Astrocyte of the hippocampus (primary cell): ENCODE measurements at regions not wholly inside any gene's neighbourhood (a gene's known extent, or its start where the extent isn't known, plus 50 kb on each side); places are given as distances from the start of the nearest gene placed in this dataset.

Experiments used
- DNase-seq: peaks from one replicate; pipeline ENCODE4 v3.0.0; 2011; ENCODE audit warnings: low read depth, low spot score

DNA sequence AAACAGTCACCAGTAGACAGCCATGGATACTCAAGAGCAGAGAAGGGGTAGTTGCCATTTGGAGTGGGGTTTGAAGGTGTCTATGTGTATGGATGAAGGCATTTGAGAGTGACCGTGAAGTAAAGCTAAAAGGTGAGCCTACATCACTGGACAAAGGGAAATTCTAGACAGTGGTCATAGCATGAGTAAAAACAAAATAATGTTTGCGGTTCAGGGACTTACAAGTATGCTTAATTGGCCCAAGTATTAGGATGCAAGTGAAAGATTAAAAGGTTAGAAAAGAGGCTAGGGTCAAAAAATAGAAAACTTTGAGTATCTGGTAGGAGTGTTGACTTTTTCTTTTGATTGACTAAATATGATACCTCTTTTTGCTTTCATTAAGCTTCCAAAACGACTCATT, 238.1 kb upstream of the SLC8A1 start:
- DNase-seq, result no peak

DNA sequence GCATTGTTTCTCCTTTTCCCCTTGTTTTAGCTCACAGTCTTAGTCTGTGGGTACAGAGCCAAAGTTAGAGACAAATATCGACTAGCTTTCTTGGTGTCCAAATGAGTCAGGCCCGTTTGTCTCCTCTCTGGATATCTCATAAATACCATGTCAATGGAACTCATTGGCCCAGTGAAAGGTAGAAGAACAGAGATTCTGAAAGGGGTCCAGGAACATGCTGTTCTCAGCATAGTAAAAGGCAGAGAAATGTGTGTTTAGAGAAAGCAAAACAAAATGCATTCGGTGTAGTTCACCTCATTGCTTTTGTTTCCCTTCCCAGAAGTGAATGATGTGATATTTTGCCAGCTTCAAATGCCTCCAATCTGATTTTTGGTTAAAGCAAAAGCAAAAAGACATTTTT, 238.6 kb upstream of the SLC8A1 start:
- peak; percentile 25 for DNase-seq

DNA sequence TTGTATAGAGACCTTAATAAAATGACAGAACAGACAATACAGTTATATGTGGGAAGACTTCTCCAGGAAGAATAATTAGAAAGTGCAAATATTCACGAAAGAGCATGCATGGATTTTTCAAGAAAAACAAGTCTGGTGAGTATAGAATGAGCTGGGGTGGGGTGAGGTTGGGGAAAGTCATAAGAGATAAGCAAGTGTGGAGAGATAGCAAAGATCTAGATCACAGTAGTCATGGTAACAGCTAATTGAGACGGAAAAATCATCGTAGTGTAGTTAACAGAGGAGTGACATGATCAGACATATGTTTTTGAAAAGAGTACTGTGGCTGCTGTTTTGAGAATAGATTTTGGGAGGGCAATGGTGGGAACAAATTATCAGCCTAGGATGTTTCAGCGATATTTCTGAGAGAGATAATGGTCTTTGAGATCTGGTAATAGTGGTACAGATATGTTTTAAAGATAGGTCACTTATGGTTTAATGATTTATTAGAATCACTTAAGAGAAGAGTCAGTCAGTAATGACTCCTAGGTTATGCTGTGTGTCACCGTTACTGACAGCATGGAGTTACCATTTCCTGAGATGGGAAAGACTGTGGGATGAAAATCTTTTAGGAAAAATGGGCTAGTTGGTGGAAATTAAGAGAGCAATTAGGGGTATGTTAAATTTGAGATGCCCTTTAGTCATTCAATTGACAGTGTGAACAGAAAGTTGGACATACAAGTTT, 248.5 kb upstream of the SLC8A1 start:
- no peak for DNase-seq

DNA sequence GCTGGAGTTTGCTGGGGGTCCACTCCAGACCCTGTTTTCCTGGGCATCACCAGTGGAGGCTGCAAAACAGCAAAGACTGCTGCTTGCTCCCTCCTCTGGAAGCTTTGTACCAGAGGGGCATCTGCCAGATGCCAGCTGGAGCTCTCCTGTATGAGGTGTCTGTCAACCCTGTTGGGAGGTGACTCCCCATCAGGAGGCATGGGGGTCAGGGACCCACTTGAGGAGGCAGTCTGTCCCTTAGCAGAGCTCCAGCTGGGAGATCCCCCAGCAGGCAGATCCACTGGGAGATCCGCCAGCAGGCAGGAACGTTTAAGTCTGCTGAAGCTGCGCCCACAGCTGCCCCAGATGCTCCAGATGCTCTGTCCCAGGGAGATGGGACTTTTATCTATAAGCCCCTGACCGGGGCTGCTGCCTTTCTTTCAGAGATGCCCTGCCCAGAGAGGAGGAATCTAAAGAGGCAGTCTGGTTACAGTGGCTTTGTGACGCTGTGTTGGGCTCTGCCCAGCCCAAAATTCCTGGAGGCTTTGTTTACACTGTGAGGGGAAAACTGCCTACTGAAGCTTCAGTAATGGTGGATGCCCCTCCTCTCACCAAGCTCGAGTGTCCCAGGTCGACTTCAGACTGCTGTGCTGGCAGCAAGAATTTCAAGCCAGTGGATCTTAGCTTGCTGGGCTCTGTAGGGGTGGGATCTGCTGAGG, 260.5 kb upstream of the SLC8A1 start:
- peak; percentile 16 for DNase-seq

DNA sequence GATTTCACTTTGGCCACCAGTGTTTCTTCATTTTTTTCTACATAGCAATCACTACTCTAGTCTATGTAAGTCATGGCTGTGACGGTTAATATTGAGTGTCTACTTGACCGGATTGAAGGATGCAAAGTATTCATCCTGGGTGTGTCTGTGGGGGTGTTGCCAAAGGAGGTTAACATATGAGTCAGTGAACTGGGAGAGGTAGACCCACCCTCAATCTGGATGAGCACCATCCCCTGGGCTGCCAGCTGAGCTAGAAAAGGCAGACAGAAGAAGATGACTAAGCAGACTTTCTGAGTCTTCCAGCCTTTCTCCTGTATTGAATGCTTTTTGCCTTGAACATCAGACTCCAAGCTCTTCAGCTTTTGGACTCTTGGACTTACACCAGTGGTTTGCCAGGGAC, 265.0 kb upstream of the SLC8A1 start:
- peak; percentile 31 for DNase-seq

DNA sequence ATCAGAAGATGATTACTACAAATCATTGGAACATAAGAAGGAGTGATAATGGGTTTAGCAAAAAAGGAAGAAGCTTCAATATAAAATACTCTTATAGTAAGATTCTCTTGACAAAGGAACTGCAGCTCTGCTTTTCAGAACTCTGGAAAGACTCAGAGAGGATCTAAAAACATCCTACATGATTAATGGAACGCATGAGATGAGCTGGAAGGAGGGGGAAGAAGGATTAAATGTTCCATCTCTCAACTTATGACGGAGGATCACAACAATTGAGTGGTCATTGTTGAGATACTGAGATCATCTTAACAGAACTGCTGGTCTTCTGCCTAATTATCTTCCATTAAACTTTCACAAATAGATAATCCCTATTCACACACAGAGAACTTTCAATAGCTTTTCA, 267.5 kb upstream of the SLC8A1 start:
- no peak for DNase-seq

DNA sequence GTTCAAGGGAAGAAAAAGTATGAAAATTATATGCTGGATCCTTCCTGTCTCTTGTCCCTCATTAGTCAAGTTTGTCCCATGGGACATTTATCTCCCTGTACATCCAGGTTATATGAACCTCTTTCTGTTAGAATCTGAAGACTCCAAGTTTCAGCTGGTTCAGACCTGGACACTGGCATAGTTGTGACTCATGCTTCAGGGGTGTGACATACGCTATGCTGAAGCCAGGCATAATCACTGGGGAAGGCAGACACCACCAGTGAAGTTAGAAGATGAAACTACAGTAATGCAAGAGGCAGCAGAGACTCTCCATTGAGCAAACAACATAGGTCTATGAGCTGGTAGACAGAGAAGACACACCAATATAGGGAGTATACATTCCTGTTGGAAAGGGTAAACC, 269.7 kb upstream of the SLC8A1 start:
- DNase-seq, result peak; percentile 38

DNA sequence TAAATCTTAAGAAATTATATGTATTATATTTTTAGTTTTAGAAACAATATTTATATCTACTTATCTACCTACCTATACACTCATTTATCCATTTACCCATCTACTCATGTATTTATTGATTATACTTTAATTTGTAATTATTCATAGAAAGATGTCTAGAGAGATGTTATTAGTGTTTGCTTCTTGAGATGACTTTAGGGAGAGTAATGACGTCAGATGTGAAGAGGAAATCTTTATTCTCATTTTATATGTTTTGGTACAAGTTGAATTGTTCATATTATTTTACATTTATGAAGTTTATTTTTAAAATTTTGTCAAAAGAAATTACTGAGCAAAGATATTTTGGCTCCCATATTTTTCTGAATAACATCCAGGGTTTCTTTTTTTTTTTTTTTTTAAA, 271.3 kb upstream of the SLC8A1 start:
- no peak for DNase-seq

DNA sequence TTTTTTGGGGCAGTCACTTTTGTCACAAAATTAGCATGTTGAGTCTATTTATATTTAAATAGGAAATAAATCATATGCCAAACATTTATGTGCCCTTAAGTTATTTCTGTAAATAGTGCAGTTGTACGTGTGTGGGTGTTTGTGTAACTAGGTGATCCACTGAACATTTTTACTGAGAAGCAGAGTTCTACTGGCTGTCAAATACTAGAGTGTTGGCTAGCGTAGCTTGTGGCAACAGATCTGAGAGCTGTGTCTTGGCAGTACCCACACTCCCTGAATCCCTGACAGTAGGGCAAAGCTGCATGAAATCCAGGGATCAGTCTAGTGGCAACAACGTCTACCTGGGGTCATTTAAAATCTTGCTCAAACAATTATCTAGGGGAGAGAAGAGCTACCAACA, 273.1 kb upstream of the SLC8A1 start:
- DNase-seq, result no peak

DNA sequence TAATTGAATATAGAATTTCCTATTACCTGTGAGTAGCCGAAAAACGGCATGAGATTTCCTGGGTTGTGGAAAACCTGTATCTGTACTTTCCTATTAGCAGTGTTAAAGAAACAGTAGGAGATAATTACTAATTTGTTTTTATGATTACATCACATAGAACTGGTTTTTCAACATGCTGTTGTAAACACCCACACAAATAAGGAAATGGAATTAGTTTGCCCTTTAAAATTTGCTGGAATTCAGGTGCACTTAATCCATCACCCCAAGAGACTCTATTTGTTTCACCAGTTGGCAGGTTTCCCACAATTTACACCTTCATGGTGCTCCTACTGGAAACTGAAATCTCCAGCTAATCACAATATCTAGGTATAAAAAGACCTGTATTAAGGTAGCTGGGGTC, 274.1 kb upstream of the SLC8A1 start:
- no peak for DNase-seq

DNA sequence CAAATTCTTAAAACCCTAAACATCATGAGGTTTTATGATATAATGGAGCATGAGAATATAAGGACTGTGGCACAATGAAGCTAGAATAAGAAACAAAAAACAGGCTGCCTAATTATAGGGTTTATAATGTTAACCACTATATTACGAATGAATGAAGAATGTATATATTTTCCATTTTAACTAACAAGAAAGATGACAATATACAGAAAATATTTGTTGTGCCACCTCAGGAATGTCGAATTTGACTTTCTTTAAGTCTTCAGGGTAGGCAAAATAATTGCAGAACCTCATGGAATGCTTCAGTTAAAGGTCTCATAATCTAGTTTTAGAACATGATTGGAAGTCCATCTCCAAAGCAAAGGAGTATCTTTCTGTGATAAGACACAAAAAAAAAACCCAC, 282.9 kb upstream of the SLC8A1 start:
- DNase-seq, result peak; percentile 56

DNA sequence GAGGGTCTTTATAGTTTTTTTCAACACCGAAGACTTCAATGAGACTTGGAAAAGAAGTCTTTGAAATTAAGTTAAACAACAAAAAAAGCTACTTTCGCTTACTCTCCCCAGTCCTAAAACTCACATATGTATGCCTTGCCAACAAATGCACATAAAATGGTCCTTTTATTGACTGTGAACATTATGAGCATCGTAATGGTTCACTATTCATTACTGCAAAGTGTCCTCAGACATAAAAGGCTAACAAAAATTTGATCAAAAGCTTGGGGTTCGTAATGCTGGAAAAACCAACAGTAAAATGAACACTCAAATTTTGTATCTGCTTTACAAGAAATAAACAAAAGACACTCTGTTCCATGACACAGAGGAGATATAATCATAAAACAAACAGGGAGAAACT, 285.3 kb upstream of the SLC8A1 start:
- DNase-seq, result no peak

DNA sequence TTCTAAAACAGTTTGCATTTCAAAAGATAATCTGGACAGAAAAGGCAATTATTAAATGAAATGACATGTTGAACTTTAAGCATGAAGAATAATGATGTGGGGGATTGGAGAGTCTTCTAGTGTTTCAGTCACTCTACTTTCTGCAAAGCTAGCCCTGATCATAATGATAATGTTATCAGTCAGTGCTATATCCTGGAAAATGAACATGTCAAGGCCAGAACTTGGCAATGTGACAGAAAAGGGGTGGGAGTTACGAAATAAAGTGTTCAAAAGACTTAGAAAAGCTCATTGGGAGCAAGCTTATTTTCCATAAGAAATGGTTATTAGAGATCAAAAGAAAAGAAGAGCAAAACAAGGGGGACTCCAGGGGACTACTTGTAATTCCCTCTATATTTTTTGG, 288.5 kb upstream of the SLC8A1 start:
- no peak for DNase-seq

DNA sequence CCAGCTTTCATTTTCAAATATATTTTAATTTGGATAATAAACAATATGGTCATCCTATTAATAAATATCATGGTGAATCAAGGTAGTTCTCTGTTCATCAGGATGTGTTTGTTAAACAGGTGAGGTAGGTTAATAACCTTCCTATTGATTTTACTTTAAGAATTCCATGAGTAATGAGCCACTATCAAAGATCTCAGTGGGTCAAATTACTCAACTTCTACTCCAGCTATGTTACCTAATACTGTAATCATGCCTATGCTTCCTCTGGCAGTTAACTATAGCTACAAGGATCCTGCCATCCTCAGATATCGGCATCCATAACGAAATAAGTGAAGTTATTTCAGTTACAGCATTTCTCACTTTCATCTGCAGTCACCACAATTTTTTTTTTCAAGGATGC, 289.6 kb upstream of the SLC8A1 start:
- DNase-seq, result no peak

DNA sequence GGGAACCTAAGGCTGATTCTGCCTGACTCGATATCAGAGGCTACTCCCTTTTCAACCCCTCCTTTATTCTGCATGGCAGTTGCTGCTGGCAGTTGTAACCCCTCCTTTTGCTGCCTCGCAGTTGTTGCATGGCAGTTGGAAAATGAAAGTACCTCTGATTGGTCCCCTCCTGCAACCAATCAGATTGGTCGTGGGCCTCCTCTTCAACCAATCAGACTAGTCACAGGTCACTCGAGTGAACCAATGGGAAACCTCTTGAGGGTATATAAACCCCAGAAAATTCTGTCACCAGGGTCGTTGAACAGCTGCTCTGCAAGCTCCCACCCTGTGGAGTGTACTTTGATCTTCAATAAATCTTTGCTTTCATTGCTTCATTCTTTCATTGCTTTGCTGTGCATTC, 294.3 kb upstream of the SLC8A1 start:
- DNase-seq, result no peak

DNA sequence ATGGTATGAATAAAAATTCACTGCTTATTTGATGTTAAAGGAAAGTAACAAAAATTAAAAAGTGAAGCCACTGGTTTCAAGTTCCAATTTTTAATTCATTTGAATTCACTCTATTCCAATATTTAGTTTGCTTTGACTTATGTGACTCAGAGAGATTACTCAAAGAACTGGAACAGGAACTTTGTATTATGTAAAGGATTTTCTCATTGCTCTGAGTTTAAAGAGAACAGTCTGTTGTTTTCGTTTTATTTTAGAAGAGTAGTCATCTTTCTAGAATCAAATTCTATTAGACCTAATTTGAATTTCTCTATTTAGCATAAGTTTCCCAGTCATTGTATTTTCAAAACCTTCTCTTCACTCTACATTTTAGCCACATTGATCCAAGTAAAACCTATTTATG, 300.1 kb upstream of the SLC8A1 start:
- no peak for DNase-seq

DNA sequence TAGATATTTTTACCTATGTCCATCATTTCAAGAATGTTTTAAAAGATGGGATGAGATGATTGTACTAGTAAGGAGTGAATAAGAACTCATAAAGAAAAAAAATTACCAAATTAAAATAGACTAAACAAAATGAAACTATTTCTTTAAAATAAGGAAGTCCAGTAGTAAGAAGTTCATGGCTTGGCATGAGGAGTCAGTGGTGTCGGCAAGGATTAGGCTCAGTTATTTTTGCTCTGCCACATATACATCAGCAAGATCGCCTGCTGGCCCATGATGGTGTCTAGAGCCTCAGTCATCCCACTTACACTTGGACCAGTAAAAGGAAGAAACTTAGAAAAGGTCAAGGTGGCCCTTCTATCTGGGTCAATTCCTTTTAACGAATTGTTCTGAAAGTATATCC, 300.9 kb upstream of the SLC8A1 start:
- no peak for DNase-seq

DNA sequence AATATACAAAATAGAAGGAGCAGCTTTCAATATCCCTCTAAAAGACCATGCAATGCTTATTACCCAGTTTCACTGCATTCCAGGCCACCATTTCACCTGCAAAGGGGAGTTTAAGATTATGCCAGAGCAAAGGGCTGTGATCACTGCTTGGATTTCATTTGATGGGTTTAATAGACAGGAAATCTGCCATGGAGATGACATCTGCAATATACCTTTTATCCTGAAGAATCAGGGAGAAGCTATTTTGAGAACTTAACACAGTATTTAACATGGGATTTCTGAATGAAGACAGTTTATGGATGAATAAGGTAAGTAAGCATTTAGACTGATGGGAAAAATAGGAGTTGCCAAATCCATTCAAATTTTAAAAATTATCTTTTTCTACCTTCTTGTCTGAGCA, 303.0 kb upstream of the SLC8A1 start:
- DNase-seq, result no peak

DNA sequence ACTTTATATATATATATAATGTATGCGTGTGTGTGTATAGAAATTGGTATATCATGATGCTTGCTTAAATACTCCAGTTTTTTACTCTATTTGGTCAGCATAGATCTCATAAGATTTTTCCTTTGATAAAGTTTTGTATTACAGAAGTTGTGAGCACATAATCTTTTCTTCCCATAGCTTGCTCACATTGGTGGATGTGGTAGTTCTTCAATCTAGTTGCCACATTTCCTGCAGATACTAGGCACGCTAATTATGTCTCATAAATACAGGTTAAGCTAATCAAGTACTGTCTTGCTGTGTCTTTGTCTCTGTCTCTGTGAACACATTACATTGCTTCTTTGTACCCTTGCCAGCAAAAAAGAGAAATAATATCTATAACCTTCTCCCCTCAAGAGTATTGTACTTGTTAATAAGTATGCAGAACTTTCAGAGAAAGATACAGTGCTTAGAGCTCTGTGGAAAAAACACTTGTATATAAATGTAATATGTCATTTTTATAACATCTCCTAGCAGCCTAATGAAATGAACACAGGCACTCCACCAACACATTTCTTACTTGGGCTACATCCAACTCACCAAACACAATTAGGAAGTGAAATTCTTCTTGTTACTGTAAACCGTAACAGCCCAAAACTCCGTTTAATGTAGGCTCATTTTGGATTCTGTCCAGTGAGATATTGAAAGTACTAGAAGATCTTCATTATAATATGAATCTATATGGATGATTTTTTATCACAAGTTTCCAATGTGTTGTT, 306.7 kb upstream of the SLC8A1 start:
- DNase-seq, result peak; percentile 18

DNA sequence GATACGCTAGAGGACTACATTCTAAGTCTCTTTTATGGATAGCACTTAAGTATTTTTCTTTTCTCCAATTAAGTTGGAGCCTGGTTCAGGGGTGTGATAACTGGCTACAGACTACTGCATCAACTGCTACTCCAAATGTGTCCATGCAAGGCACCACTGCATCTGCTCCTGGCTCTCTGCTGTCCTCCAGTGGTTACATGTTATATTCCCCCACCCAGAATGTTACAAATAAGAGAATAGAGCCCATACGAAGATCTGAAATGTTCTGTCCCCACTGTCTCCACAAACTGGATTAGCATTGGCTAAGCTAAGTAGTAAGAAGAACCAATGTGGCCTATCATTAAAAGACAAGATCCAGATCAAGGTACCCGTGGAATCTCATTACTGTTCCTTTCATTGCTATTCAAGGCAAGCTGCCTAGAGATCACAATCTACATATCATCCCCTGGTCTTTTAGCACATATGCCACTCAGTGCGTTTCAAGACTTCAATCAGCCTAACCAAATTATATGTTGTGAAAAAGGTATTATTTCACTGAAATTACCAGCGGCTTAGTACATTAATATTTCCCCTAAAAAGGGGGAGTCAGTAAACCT, 308.3 kb upstream of the SLC8A1 start:
- peak; percentile 68 for DNase-seq

DNA sequence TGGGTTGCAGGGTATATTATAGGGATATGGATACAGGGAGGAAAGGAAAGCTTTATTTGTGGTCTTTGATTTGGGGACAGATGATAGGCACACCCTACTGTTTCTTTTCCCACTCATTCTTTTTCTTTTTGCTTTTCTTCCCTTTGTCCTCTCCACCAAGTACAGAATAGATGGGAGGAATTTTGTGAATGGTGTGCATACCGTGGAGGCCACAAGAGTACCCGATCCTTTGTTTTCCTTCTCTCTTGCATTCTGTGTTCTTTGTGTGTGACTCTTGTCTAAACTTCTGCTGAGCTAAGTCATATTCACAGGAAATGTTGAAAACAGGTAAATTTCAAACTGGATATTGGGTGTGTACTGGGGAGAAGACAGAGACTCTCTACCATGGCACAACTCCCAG, 321.4 kb upstream of the SLC8A1 start:
- DNase-seq, result peak; percentile 6

DNA sequence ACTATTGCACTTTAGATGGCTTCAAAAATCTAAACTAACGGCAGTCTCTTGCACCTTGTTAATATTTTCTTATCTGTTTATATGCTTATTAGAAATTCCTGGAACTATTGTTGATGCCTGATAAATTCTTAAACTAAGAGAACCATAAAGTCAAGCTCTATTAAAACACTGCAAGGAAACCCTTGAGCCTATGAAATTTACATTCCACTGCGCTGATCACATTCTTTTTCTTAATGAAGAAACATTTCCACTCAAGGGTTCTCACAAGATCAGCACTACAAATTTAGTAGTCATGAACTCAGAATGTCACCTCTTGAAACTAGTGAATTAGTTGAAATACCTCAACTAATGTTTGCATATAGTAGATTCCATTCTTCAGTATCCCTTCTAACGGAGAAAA, 331.8 kb upstream of the SLC8A1 start:
- DNase-seq, result no peak

DNA sequence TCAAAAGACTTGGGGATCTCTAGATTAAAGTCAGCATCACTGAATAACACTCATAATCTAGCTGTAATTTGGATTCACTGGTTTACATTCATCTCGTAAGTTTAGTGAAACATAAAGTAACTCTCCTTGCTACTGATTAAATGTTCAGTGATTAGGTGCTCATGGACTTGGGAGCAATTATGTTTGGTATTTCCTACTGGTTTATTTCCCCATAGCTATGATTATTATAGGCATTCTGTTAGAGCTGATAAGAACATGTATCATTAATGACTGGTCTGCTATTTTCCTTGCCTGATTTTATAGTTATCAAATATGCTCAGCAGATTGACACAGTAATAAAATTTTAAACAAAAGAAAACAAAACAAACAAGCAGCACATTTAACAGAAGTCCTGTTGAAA, 334.7 kb upstream of the SLC8A1 start:
- DNase-seq, result no peak
